OCI-LY7 (cell line): ENCODE measurements at regions not wholly inside any gene's neighbourhood (a gene's known extent, or its start where the extent isn't known, plus 50 kb on each side); places are given as distances from the start of the nearest gene placed in this dataset.

Experiments
- EZH2phosphoT487 ChIP-seq: fragments of 200-600 bp; sonication (generic); IDR thresholded peaks from 2 replicates; pipeline ENCODE4 v1.6.1; 2018; ENCODE audit warnings: low read depth, borderline replicate concordance, mild to moderate bottlenecking, mixed run types, antibody characterized with exemption, low read length, moderate library complexity, mixed read lengths
- TF ChIP-seq, protein P1 (sequence below): fragments of 200-600 bp; sonication (generic); conservative IDR thresholded peaks from 2 replicates; pipeline ENCODE4 v1.5.1; 2014; ENCODE audit warnings: mild to moderate bottlenecking, antibody characterized with exemption, low read length, moderate library complexity, mixed read lengths

DNA sequence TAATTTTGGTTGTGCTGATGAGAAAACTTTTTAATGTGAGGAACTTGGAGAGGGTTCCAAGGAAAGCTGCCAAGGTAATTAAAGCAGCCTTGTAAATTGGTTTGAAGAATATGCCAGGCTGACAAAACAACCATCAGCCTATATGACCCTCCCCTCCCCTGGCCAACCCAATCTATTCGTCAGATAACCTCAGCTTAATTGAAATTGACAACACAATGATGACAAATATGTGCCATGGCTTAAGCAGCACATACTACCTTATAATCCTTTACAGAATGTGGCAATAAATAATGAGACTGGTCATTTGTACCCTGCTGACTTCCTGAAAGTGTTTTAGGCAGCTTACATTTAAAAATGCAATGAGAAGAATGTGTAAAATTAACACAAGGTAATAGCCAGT, 118.2 kb downstream of the EFHB start:
- TF ChIP-seq, protein P1, sequence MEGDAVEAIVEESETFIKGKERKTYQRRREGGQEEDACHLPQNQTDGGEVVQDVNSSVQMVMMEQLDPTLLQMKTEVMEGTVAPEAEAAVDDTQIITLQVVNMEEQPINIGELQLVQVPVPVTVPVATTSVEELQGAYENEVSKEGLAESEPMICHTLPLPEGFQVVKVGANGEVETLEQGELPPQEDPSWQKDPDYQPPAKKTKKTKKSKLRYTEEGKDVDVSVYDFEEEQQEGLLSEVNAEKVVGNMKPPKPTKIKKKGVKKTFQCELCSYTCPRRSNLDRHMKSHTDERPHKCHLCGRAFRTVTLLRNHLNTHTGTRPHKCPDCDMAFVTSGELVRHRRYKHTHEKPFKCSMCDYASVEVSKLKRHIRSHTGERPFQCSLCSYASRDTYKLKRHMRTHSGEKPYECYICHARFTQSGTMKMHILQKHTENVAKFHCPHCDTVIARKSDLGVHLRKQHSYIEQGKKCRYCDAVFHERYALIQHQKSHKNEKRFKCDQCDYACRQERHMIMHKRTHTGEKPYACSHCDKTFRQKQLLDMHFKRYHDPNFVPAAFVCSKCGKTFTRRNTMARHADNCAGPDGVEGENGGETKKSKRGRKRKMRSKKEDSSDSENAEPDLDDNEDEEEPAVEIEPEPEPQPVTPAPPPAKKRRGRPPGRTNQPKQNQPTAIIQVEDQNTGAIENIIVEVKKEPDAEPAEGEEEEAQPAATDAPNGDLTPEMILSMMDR = no peak
- TF ChIP-seq EZH2phosphoT487 = no peak
